ENCODE measurements at regions not wholly inside any gene's neighbourhood (a gene's known extent, or its start where the extent isn't known, plus 50 kb on each side); places are given as distances from the start of the nearest gene placed in this dataset.
"Not testable (repeated sequence)": the region's sequence is repeated elsewhere in the genome, so short reads cannot be mapped to it uniquely, and the experiment has no call there.

DNA sequence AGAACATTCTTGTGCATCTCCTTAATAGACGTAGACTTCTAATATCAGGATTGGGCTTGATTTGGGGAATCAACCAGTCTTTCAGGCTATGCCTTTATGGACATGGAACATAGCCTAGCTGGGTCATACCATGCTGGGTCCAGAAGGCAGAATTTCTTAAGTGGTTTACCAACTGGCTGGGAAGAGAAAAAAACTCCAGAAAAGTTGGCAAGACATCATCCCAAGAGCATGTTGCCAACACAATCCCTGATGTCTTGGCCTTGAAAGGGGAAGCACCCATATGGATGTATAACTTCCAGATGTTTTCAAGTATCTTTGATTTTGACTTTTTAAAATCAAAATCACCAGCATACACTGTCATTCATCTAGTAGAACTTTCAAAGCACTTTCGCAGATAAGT, 138.0 kb upstream of the FGF13 start:
- Histone ChIP-seq H3K79me2 (ENCODE audit: insufficient read depth) (no peaks in the 10 kb centered on the region), H3K4me1 (ENCODE audit: insufficient read depth) (no peaks in the 10 kb centered on the region), H3K4me2 (ENCODE audit: unreplicated experiment) (no peak overlapping the region), H4K20me1 (ENCODE audit: insufficient read depth) (no peaks in the 10 kb centered on the region), H3K36me3 (ENCODE audit: low read depth) (no peaks in the 10 kb centered on the region), H3K27me3 (replicated peaks; ENCODE audit: insufficient read depth) (no peaks in the 10 kb centered on the region), H3K9me3 (ENCODE audit: low read depth) (no peaks in the 10 kb centered on the region), H3K9ac (no peak overlapping the region), H3K4me3 (no peak overlapping the region), H3K9me2 (ENCODE audit: insufficient read depth) (no peaks in the 10 kb centered on the region), H2AFZ (no peak overlapping the region), H3F3A (ENCODE audit: insufficient read depth) (no peaks in the 10 kb centered on the region), H3K27ac (no peak overlapping the region)
- DNase-seq, result no peak
- in situ Hi-C loops (cut with MboI), result loop anchor here (25.0 kb wide), 1 partner anchor 713 kb away; no protein-coding TSS in a partner anchor
- no peak for TF ChIP-seq EZH2 (IDR thresholded peaks at IDR 0.05; ENCODE audit: insufficient read depth, poor library complexity, severe bottlenecking)
- TF ChIP-seq EZH2phosphoT487 (IDR thresholded peaks at IDR 0.05; ENCODE audit: insufficient read depth, low read depth), result no peak
- WGBS, 2 experiments (ENCODE audit: low coverage in 1 of 2, low lambda C conversion rate in 2 of 2, missing lambda C conversion rate in 2 of 2), result 93% methylated on average over 2 of the region's 2 CpGs

DNA sequence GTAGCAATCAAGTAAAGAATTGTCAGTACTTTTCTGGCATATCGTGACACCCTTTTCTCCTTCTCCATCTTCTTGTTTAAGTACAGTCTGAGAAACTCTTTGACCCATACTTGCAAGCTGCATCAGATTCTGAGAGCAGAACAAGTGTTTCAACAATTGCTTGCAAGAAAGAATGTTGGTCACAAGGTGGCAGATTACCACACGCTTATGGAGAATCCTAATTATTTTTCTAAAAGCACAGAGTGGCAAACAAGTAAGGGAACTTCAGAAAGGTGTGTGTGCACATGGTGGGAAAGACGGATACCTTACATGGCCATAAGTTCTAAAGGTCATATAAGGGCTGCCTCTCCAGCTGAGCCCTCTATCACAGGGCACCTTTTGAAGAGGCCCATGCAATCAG, 136.4 kb upstream of the FGF13 start:
- WGBS, 2 experiments (ENCODE audit: low coverage in 1 of 2, low lambda C conversion rate in 2 of 2, missing lambda C conversion rate in 2 of 2), result 32% methylated on average over 3 of the region's 3 CpGs
- peak; percentile 51 for DNase-seq
- in situ Hi-C loops (cut with MboI), result loop anchor here (25.0 kb wide), 1 partner anchor 714 kb away; no protein-coding TSS in a partner anchor
- Histone ChIP-seq H3K36me3 (ENCODE audit: low read depth) (no peaks in the 10 kb centered on the region), H3K27ac (no peak overlapping the region), H3K9me3 (ENCODE audit: low read depth) (no peaks in the 10 kb centered on the region), H3F3A (ENCODE audit: insufficient read depth) (no peaks in the 10 kb centered on the region), H3K4me2 (ENCODE audit: unreplicated experiment) (no peak overlapping the region), H3K9ac (no peak overlapping the region), H4K20me1 (ENCODE audit: insufficient read depth) (no peaks in the 10 kb centered on the region), H3K27me3 (replicated peaks; ENCODE audit: insufficient read depth) (no peaks in the 10 kb centered on the region), H3K4me1 (ENCODE audit: insufficient read depth) (no peaks in the 10 kb centered on the region), H2AFZ (no peak overlapping the region), H3K4me3 (no peak overlapping the region), H3K79me2 (ENCODE audit: insufficient read depth) (no peaks in the 10 kb centered on the region), H3K9me2 (ENCODE audit: insufficient read depth) (no peaks in the 10 kb centered on the region)
- TF ChIP-seq EZH2 (IDR thresholded peaks at IDR 0.05; ENCODE audit: insufficient read depth, poor library complexity, severe bottlenecking), result no peak
- TF ChIP-seq EZH2phosphoT487 (IDR thresholded peaks at IDR 0.05; ENCODE audit: insufficient read depth, low read depth), result no peak

GRCh38 chrX:138845786-138846185, 134.3 kb upstream of the FGF13 start:
- no peak for DNase-seq
- no peak overlapping the region for H3K4me3 ChIP-seq
- no peaks in the 10 kb centered on the region for H3K79me2 ChIP-seq (ENCODE audit: insufficient read depth)
- no peaks in the 10 kb centered on the region for H3K27me3 ChIP-seq (replicated peaks; ENCODE audit: insufficient read depth)
- H3F3A ChIP-seq (ENCODE audit: insufficient read depth), result no peaks in the 10 kb centered on the region
- WGBS, 2 experiments (ENCODE audit: low coverage in 1 of 2, low lambda C conversion rate in 2 of 2, missing lambda C conversion rate in 2 of 2), result 74 to 97% methylated on average over 2 to 3 of the region's 3 CpGs
- no peaks in the 10 kb centered on the region for H3K9me2 ChIP-seq (ENCODE audit: insufficient read depth)
- no peaks in the 10 kb centered on the region for H3K9me3 ChIP-seq (ENCODE audit: low read depth)
- H3K4me1 ChIP-seq (ENCODE audit: insufficient read depth), result no peaks in the 10 kb centered on the region
- no peak overlapping the region for H3K9ac ChIP-seq
- in situ Hi-C loops (cut with MboI), result loop anchor here (25.0 kb wide), 1 partner anchor 717 kb away; no protein-coding TSS in a partner anchor
- TF ChIP-seq EZH2 (IDR thresholded peaks at IDR 0.05; ENCODE audit: insufficient read depth, poor library complexity, severe bottlenecking) (no peak), EZH2phosphoT487 (IDR thresholded peaks at IDR 0.05; ENCODE audit: insufficient read depth, low read depth) (no peak)
- H3K36me3 ChIP-seq (ENCODE audit: low read depth), result no peaks in the 10 kb centered on the region
- H3K4me2 ChIP-seq (ENCODE audit: unreplicated experiment), result no peak overlapping the region
- no peak overlapping the region for H3K27ac ChIP-seq
- no peaks in the 10 kb centered on the region for H4K20me1 ChIP-seq (ENCODE audit: insufficient read depth)
- H2AFZ ChIP-seq, result no peak overlapping the region

GRCh38 chrX:138807400-138807799, 95.9 kb upstream of the FGF13 start:
- H3K79me2 ChIP-seq (ENCODE audit: insufficient read depth); H3K4me3 ChIP-seq; H2AFZ ChIP-seq; H3K27ac ChIP-seq; H3K9ac ChIP-seq; in situ Hi-C loops (cut with MboI); H3F3A ChIP-seq (ENCODE audit: insufficient read depth); H3K36me3 ChIP-seq (ENCODE audit: low read depth); H3K9me3 ChIP-seq (ENCODE audit: low read depth); H3K4me2 ChIP-seq (ENCODE audit: unreplicated experiment); DNase-seq; H4K20me1 ChIP-seq (ENCODE audit: insufficient read depth); H3K4me1 ChIP-seq (ENCODE audit: insufficient read depth); H3K9me2 ChIP-seq (ENCODE audit: insufficient read depth); H3K27me3 ChIP-seq (replicated peaks; ENCODE audit: insufficient read depth): not testable (repeated sequence)
- 55 to 60% methylated on average over 1 of the region's 1 CpG for WGBS, 2 experiments (ENCODE audit: low coverage in 1 of 2, low lambda C conversion rate in 2 of 2, missing lambda C conversion rate in 2 of 2)

DNA sequence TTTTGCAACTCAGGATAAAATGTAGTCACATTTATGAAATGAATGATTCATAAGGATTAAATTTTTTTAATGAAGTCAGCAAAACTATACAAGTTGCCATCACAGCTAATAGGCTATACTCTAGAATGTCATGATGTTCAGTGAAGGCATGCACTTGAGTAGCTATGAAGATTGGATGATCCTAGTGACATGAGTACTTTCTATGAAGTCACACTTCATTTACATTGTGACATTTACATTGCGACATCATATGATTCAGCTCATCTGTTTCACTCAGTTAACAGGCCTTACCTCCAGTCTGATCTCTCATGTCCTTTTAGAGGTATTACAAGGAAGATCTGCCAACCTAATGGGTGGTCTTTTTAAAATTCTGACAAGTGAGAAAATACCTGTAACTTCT, 82.7 kb upstream of the FGF13 start:
- Histone ChIP-seq H3K9ac (no peak overlapping the region), H3K9me2 (ENCODE audit: insufficient read depth) (no peaks in the 10 kb centered on the region), H4K20me1 (ENCODE audit: insufficient read depth) (no peaks in the 10 kb centered on the region), H3K4me2 (ENCODE audit: unreplicated experiment) (no peak overlapping the region), H3K4me3 (no peak overlapping the region), H3F3A (ENCODE audit: insufficient read depth) (no peaks in the 10 kb centered on the region), H3K4me1 (ENCODE audit: insufficient read depth) (peaks cover 11% of the 10 kb centered on the region), H2AFZ (no peak overlapping the region), H3K36me3 (ENCODE audit: low read depth) (no peaks in the 10 kb centered on the region), H3K79me2 (ENCODE audit: insufficient read depth) (no peaks in the 10 kb centered on the region), H3K9me3 (ENCODE audit: low read depth) (no peaks in the 10 kb centered on the region), H3K27ac (no peak overlapping the region), H3K27me3 (replicated peaks; ENCODE audit: insufficient read depth) (no peaks in the 10 kb centered on the region)
- peak; percentile 34 for DNase-seq
- 82 to 100% methylated on average over 1 of the region's 1 CpG for WGBS, 2 experiments (ENCODE audit: low coverage in 1 of 2, low lambda C conversion rate in 2 of 2, missing lambda C conversion rate in 2 of 2)
- in situ Hi-C loops (cut with MboI), result loop anchor here (25.0 kb wide), 1 partner anchor 643 kb away; no protein-coding TSS in a partner anchor
- TF ChIP-seq EZH2phosphoT487 (IDR thresholded peaks at IDR 0.05; ENCODE audit: insufficient read depth, low read depth), result no peak
- TF ChIP-seq EZH2 (IDR thresholded peaks at IDR 0.05; ENCODE audit: insufficient read depth, poor library complexity, severe bottlenecking), result no peak
